Keratinocyte (primary cell): ENCODE measurements at regions not wholly inside any gene's neighbourhood (a gene's known extent, or its start where the extent isn't known, plus 50 kb on each side); places are given as distances from the start of the nearest gene placed in this dataset.

Source experiments
- DNase-seq: peaks from one replicate; pipeline ENCODE4 v3.0.0-alpha.2; 2011; ENCODE audit warnings: low read depth, missing footprints, low spot score
- FAIRE-seq: peaks from 2 replicates; lab custom pipeline; 2011; peaks lifted over from hg19 to GRCh38; lab: Jason Lieb, UNC
- H2AFZ ChIP-seq: 2 replicates; pipeline ENCODE4 v1.6.0; 2012; ENCODE audit warnings: low read length, control low read depth, inconsistent platforms; ENCODE audit not compliant: control insufficient read depth
- H3K27ac ChIP-seq: 2 replicates; pipeline ENCODE4 v1.5.1; 2011; ENCODE audit warnings: low read length; ENCODE audit not compliant: control insufficient read depth, insufficient read depth
- H3K27me3 ChIP-seq: 3 replicates; pipeline ENCODE4 v1.6.0; 2011; ENCODE audit warnings: low read length; ENCODE audit not compliant: control insufficient read depth, insufficient read depth; ENCODE audit errors: extremely low read depth
- H3K36me3 ChIP-seq, 2 experiments: 2 replicates in 1 of 2; 3 replicates in 1 of 2; pipeline ENCODE4 v1.5.1; 2011; ENCODE audit warnings: low read length in 2 of 2, mild to moderate bottlenecking in 1 of 2; ENCODE audit not compliant: control insufficient read depth in 2 of 2, insufficient read depth in 2 of 2; ENCODE audit errors: extremely low read depth in 1 of 2
- H3K4me1 ChIP-seq: 3 replicates; pipeline ENCODE4 v1.5.1; 2011; ENCODE audit warnings: low read length; ENCODE audit not compliant: control insufficient read depth, insufficient read depth; ENCODE audit errors: extremely low read depth
- H3K4me2 ChIP-seq: 3 replicates; pipeline ENCODE4 v1.6.0; 2011; ENCODE audit warnings: low read depth, low read length; ENCODE audit not compliant: control insufficient read depth, insufficient read depth; ENCODE audit errors: extremely low read depth
- H3K4me3 ChIP-seq, 3 experiments: fragments of 200-600 bp in 1 of 3; sonication (generic) in 1 of 3; 2 replicates in 2 of 3; 3 replicates in 1 of 3; pipeline ENCODE4 v1.5.1; 2011 to 2016; ENCODE audit warnings: low read length in 3 of 3, mild to moderate bottlenecking in 3 of 3, control low read depth in 2 of 3, inconsistent platforms in 1 of 3, low read depth in 1 of 3, mixed read lengths in 1 of 3, mixed run types in 1 of 3, moderate library complexity in 1 of 3; ENCODE audit not compliant: control insufficient read depth in 2 of 3, insufficient read depth in 2 of 3; ENCODE audit errors: extremely low read depth in 1 of 3
- H3K79me2 ChIP-seq: 2 replicates; pipeline ENCODE4 v1.6.0; 2012; ENCODE audit warnings: low read length; ENCODE audit not compliant: control insufficient read depth, insufficient read depth
- H3K9ac ChIP-seq: 3 replicates; pipeline ENCODE4 v1.6.0; 2011; ENCODE audit warnings: low read length; ENCODE audit not compliant: control insufficient read depth, insufficient read depth; ENCODE audit errors: extremely low read depth
- H3K9me1 ChIP-seq: 3 replicates; pipeline ENCODE4 v1.6.0; 2011; ENCODE audit warnings: low read length; ENCODE audit not compliant: control insufficient read depth, insufficient read depth; ENCODE audit errors: extremely low read depth
- H3K9me3 ChIP-seq: 2 replicates; pipeline ENCODE4 v1.5.1; 2012; ENCODE audit warnings: low read depth, low read length; ENCODE audit not compliant: control insufficient read depth
- H4K20me1 ChIP-seq: 3 replicates; pipeline ENCODE4 v1.6.0; 2011; ENCODE audit warnings: low read length; ENCODE audit not compliant: control insufficient read depth, insufficient read depth; ENCODE audit errors: extremely low read depth
- EZH2 ChIP-seq: IDR thresholded peaks from one replicate; pipeline ENCODE4 v1.6.1; 2012; ENCODE audit warnings: inconsistent platforms, mild to moderate bottlenecking, low read length, moderate library complexity
- dilution Hi-C: fragments of 300-500 bp; cut with MboI; formaldehyde crosslinking; loops from one replicate; pipeline ENCODE4 v1.7.0; 2020; ENCODE audit warnings: low sequenced_read_pairs; ENCODE audit not compliant: extremely low pct_ligation_motif_present
- TF ChIP-seq, protein P1 (sequence below), 3 experiments: IDR thresholded peaks in 1 of 3; conservative IDR thresholded peaks in 1 of 3; optimal IDR thresholded peaks in 1 of 3; 2 replicates in 2 of 3; 3 replicates in 1 of 3; pipeline versions ENCODE3 to v1.5.1; 2011; ENCODE audit warnings: low read length in 3 of 3, mild to moderate bottlenecking in 3 of 3, moderate library complexity in 2 of 3, control low read depth in 1 of 3, inconsistent platforms in 1 of 3; ENCODE audit not compliant: insufficient read depth in 2 of 3; ENCODE audit errors: extremely low read depth in 1 of 3

GRCh38 chr14:101228949-101229541, 325.5 kb upstream of the RTL1 start:
- Histone ChIP-seq H3K9ac (no peak overlapping the region), H3K9me3 (peaks cover 2% of the 10 kb centered on the region), H3K27me3 (no peaks in the 10 kb centered on the region), H4K20me1 (no peaks in the 10 kb centered on the region), H3K36me3 (no peaks in the 10 kb centered on the region), H3K4me1 (no peaks in the 10 kb centered on the region), H2AFZ (no peak overlapping the region), H3K79me2 (no peaks in the 10 kb centered on the region), H3K4me2 (no peak overlapping the region), H3K27ac (no peak overlapping the region), H3K9me1 (no peaks in the 10 kb centered on the region), H3K4me3 (no peak overlapping the region)
- TF ChIP-seq, protein P1, sequence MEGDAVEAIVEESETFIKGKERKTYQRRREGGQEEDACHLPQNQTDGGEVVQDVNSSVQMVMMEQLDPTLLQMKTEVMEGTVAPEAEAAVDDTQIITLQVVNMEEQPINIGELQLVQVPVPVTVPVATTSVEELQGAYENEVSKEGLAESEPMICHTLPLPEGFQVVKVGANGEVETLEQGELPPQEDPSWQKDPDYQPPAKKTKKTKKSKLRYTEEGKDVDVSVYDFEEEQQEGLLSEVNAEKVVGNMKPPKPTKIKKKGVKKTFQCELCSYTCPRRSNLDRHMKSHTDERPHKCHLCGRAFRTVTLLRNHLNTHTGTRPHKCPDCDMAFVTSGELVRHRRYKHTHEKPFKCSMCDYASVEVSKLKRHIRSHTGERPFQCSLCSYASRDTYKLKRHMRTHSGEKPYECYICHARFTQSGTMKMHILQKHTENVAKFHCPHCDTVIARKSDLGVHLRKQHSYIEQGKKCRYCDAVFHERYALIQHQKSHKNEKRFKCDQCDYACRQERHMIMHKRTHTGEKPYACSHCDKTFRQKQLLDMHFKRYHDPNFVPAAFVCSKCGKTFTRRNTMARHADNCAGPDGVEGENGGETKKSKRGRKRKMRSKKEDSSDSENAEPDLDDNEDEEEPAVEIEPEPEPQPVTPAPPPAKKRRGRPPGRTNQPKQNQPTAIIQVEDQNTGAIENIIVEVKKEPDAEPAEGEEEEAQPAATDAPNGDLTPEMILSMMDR (optimal IDR thresholded peaks at IDR 0.05 in 1 of 3, IDR thresholded peaks at IDR 0.05 in 1 of 3, conservative IDR thresholded peaks at IDR 0.05 in 1 of 3; ENCODE audit: extremely low read depth in 1 of 3, insufficient read depth in 2 of 3, low read length in 3 of 3) = no peak
- TF ChIP-seq EZH2 = no peak
- DNase-seq (no peak), FAIRE-seq (no peak)
- dilution Hi-C loops = no loop called here

GRCh38 chr14:101229666-101230065, 326.1 kb upstream of the RTL1 start:
- no peak for FAIRE-seq
- Histone ChIP-seq H3K4me3 (no peak overlapping the region), H3K9ac (no peak overlapping the region), H3K79me2 (no peaks in the 10 kb centered on the region), H3K9me1 (no peaks in the 10 kb centered on the region), H3K9me3 (peaks cover 2% of the 10 kb centered on the region), H4K20me1 (no peaks in the 10 kb centered on the region), H3K4me1 (no peaks in the 10 kb centered on the region), H3K27ac (no peak overlapping the region), H3K4me2 (no peak overlapping the region), H2AFZ (no peak overlapping the region), H3K36me3 (no peaks in the 10 kb centered on the region), H3K27me3 (no peaks in the 10 kb centered on the region)
- TF ChIP-seq, protein P1 (optimal IDR thresholded peaks at IDR 0.05 in 1 of 3, IDR thresholded peaks at IDR 0.05 in 1 of 3, conservative IDR thresholded peaks at IDR 0.05 in 1 of 3; ENCODE audit: extremely low read depth in 1 of 3, insufficient read depth in 2 of 3, low read length in 3 of 3) = no peak
- no peak for TF ChIP-seq EZH2
- dilution Hi-C loops = no loop called here
- DNase-seq = no peak
